HG03575 (cell line): ENCODE measurements at regions not wholly inside any gene's neighbourhood (a gene's known extent, or its start where the extent isn't known, plus 50 kb on each side); places are given as distances from the start of the nearest gene placed in this dataset.
"Not testable (repeated sequence)": the region's sequence is repeated elsewhere in the genome, so short reads cannot be mapped to it uniquely, and the experiment has no call there.

Source experiments
- ATAC-seq: cut with Tn5 transposase; IDR thresholded peaks from one replicate; pipeline ENCODE4 v1.9.1; 2021; ENCODE audit not compliant: unreplicated experiment, insufficient number of reproducible peaks, low FRiP score; ENCODE audit errors: extremely low read depth

- no peak for ATAC-seq
Measured at GRCh38 chr5:13382232-13382631, 562.3 kb downstream of the DNAH5 start.

DNA sequence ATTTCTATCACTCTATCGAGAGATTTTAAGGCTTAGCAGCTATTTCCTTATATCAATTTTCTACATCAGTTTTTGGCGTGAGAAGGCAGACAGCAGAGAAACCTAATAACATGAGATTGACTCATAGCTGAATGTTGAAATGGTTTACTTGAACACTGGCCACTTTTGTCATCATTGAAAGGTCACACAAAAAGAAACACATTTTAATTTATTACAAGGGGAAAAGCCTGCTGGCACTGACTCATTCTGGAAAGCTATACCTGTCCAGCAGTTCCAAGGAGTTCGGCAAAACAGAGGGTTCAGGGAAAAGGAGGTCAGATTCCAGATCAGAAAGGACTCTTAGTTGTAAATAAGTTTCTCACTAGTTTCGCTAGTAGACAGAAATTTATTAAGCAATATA, 566.4 kb downstream of the DNAH5 start:
- no peak for ATAC-seq

DNA sequence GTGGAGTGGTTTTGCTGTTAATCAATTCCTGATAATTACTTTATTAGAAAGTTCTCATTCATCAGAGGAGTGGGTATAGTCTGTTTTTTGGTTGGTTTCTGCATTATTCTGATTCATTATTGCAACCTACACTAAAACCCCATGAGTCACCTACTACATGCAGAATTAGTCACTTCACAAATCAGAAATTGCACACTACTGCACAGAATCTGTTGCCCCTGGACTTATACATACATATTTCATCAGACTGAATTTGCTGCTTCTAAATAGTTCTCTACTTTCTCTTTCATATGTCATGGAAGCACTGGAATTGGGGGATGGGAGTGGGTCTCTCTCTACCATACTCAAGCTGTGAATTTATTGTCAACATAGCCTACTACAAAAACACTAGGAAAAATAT, 585.1 kb downstream of the DNAH5 start:
- ATAC-seq, result no peak

- no peak for ATAC-seq
Measured at GRCh38 chr5:13358342-13358741, 586.1 kb downstream of the DNAH5 start.

DNA sequence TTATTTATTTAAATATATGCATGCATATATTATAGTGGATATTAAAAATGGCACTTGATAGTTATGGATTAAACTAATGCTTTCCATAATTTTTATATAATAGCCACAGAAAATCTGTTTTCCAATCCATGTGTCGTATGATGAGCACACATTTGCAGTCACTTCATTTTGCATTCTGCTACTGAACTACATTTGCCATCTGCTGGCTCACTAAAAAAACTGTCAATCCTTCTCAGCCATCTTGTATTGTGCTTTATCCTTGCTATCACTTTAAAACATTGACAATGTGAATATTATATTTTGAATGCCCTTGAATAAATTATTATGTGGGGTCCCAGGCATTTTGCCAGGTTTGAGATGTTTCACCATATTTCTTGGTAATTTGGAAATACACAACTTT, 586.6 kb downstream of the DNAH5 start:
- no peak for ATAC-seq

DNA sequence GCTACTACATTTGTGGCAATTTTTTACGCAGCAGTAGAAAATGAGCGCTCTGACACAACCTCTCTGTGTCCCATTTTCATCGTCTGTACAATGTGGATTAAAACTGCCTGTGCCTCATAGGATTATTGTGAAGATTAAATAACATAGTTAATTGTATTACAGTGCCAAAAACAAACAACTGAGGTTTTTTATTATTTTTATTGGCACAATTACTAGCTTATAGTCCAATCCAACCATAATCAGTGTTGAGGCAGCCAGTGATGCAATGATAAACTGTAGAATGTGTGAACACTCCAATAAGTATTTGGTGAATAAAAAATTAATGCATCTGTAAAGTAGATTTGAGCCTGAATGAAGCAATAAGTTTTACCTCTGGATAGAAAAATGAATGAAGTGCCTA, 588.3 kb downstream of the DNAH5 start:
- no peak for ATAC-seq

DNA sequence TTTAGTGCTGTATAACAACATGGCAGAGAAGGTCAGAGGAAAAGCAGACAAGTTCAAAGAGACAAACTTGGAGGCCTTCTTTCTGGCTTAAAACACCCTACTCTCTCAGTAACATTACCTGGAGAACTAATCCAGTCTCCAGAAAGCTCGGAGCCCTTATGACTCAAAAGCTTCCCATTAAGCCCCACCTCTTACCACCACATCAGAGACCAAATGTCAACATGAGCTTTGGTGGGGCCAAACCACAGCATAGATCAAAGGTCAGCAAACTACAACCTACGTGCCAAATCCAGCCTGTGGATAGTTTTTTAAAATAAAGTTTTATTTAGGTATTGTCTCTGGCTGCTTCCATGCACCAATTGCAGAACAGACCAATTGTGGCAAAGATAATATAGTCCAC, 589.9 kb downstream of the DNAH5 start:
- no peak for ATAC-seq

GRCh38 chr5:13350767-13351166, 593.7 kb downstream of the DNAH5 start:
- no peak for ATAC-seq

GRCh38 chr5:13348568-13348967, 595.9 kb downstream of the DNAH5 start:
- no peak for ATAC-seq

- ATAC-seq, result no peak
Measured at GRCh38 chr5:13346401-13346800, 598.1 kb downstream of the DNAH5 start.

DNA sequence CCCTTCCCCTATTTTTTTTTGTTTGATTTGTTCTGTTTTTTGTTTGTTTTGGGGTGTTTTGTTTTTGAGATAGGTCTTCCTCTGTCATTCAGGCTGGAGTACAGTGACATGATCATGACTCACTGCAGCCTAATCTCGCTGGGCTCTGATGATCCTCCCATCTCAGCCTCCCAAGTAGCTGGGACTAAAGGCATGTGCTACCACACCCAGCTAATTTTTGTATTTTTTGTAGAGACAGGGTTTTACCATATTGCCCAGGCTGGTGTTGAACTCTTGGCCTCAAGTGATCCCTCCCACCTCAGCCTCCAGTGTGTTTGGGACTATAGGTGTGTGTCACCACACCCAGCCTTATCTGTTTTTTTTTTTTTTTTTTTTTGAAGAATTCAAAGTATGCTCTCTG, 605.4 kb downstream of the DNAH5 start:
- no peak for ATAC-seq

GRCh38 chr5:13335026-13335425, 609.5 kb downstream of the DNAH5 start:
- not testable (repeated sequence) for ATAC-seq

- no peak for ATAC-seq
Measured at GRCh38 chr5:13331585-13331984, 612.9 kb downstream of the DNAH5 start.

- no peak for ATAC-seq
Measured at GRCh38 chr5:13328316-13328715, 616.2 kb downstream of the DNAH5 start.

GRCh38 chr5:13325765-13326164, 618.7 kb downstream of the DNAH5 start:
- no peak for ATAC-seq

DNA sequence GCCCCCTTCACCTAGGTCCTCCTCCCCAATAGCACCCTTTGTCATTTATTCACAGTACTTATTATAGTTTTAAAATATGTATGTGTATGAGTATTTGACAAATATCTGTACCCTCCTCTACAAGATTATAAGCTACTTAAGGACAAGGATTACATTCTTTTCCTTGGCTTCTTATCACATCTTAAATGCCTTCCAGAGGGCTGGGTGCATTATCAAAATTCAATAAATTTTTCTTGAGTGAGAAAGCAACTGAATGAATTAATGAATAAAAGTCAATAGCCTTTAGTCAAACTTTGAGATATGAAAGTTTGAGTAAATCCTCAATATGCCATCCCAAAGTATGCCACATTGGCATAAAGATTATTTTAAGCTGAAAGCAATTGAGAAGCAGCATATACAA, 621.7 kb downstream of the DNAH5 start:
- no peak for ATAC-seq

DNA sequence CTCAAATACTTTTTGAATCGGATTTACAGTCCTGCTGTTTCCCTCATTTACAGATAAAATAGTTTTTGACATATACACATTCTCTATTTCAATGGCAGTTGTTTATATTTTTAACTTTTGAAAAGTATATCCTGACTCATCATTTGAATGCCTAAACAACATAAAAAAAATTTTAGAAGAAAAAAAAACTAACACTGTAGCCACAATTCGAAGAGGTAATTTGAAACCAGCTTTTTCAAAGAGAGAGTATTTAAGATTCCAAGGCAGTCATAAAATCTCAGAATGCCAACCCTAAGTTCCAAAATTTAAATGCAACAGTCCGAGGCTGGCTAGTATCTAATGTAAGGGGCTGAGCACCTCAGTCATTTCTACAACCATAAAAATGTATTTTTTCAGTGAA, 626.8 kb downstream of the DNAH5 start:
- ATAC-seq, result no peak

DNA sequence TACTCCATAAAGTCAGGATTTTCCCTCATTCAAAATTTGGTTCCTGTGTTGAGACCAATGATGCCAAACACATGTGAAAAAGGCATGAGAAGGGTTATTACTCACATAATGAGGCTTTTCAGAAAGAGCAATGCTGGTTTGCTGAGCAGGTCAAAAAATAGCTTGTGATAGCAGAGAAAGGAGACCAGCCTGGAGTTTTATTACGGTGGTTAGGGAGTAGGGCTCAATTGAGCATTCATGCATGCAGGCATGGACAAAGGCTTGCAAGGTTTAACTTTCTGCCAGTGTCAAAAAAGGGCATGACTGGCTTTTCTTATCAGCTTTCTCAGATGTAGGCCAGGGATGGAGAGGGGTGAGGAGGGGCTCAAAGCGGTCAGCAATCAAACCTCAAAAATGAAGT, 628.3 kb downstream of the DNAH5 start:
- ATAC-seq, result no peak

GRCh38 chr5:13307480-13307879, 637.0 kb downstream of the DNAH5 start:
- ATAC-seq, result no peak

DNA sequence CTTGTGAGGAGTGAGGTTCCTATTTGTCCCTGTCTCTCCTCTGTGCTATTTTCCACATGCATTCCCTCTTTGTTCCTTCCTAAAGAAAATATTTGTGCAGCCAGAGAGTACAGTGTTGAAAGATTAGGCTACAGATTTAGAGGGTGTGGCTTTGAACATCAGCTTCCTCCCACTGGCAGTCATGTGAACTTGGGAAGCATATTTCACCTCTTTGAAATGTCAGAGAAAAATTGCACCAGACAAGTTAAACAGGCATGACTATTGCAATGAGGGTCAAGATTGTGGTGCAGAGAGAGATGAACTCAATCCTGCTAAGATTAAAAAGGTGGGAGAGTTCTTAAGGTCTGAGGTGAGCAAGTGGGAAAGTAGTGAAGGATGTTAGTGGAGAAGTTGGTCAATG, 641.0 kb downstream of the DNAH5 start:
- ATAC-seq, result no peak

DNA sequence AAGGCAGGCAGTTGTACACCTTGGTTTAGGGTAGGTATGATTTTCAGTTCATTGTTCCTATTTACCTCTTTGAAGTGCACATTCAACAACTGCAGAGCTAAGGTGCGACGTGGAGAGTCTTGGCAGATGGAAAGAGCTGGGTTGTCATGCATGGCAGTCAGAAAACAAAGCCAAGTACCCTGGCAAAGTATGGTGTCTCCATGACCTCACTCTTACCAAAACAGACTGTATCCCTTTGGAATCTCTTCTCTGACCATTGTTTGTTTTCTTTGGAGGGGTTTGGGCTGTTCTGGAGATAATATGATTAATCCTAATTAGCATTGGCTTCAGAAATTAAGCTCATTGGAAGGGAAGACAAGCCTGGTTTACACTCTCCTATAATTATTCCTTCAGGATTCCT, 665.7 kb downstream of the DNAH5 start:
- no peak for ATAC-seq

- no peak for ATAC-seq
Measured at GRCh38 chr5:13278148-13278547, 666.3 kb downstream of the DNAH5 start.
